ENCODE measurements at regions not wholly inside any gene's neighbourhood (a gene's known extent, or its start where the extent isn't known, plus 50 kb on each side); places are given as distances from the start of the nearest gene placed in this dataset.
A peak's percentile ranks its signal among the peaks of the same experiment; 100 is the strongest.

DNA sequence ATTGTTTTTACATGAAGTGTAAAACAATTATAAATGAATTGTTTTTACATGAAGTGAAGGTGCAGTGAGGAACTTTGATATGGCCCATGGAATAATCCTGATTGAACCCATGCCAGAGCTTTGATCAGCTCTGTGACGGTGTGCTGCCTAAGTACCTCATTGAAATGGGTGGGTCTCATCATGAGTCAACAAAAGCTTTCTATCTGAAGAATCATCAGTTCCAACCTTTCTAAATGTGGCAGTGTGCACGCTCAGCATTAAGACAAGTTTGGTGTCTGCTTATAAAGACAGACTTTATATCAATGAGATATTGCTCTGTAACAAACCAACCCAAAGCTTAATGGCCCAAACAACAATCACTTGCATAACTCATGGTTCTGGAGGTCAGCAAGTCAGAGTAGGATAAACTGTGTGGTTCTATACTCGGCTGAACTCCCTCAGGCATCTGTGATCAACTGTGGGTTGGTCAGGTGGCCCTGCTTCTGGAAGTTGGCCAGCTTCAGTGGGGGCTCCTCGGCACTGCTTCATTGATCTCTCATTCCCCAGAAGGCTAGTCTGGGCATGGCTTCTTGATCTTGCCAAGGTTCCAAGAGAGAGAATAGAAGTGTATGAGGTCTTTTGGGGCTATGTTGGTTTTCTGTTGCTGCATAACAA, 258.0 kb downstream of the LTN1 start:
- no peak overlapping the region for H3K27ac ChIP-seq (ENCODE audit: low read depth in 1 of 3, low read length in 2 of 3)
- no peaks in the 10 kb centered on the region for H3K27me3 ChIP-seq (ENCODE audit: control insufficient read depth in 3 of 3, insufficient read depth in 3 of 3, low read length in 3 of 3)
- H3K4me3 ChIP-seq (ENCODE audit: low read depth in 1 of 3, low read length in 3 of 3), result no peak overlapping the region
- no peaks in the 10 kb centered on the region for H3K4me1 ChIP-seq (ENCODE audit: control insufficient read depth in 3 of 3, insufficient read depth in 2 of 3, low read depth in 1 of 3, low read length in 2 of 3)
- DNase-seq (peak in 1 of 2 donors; percentile 63), FAIRE-seq (no peak)
- H3K36me3 ChIP-seq (ENCODE audit: control insufficient read depth in 3 of 3, insufficient read depth in 2 of 3, low read depth in 1 of 3, low read length in 3 of 3), result peaks cover 0 to 2% (median 0%) of the 10 kb centered on the region in 3 donors
- H3K9me3 ChIP-seq (ENCODE audit: control insufficient read depth in 2 of 2, insufficient read depth in 1 of 2, low read depth in 1 of 2, low read length in 1 of 2), result peaks cover 0 to 7% of the 10 kb centered on the region in 2 donors
- 18 to 63% (median 36%) methylated on average over 4 of the region's 4 CpGs for WGBS, 3 donors

DNA sequence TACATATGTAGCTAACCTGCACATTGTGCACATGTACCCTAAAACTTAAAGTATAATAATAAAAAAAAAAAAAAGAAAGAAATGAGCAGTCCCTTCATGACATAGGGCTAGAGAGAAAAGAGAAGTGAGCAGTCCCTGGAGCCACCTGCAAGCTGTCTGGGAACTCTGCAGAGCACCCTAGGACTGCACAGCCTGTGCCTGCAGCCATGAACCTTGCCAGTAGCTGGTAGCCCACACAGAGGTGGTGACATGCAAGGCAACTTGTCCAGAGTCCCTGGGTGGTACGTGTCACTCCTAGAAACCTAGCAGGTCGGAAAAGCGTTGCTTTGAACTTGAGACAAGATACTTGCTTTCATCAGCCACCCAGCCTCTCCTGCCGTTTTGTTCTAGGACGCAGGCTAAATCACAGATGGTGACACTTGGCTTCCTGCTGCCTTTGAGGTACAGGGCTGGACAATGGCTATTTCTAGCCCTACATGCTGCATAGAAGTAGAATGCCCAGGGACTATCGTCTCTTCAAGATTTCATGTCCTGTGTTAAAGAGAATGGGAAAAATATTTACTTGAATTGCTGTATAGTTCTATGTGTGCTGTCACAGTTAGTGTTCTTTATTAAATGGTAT, 260.9 kb downstream of the LTN1 start:
- no peak for FAIRE-seq
- Histone ChIP-seq H3K9me3 (ENCODE audit: control insufficient read depth in 2 of 2, insufficient read depth in 1 of 2, low read depth in 1 of 2, low read length in 1 of 2) (peaks cover 0 to 7% of the 10 kb centered on the region in 2 donors), H3K4me1 (ENCODE audit: control insufficient read depth in 3 of 3, insufficient read depth in 2 of 3, low read depth in 1 of 3, low read length in 2 of 3) (no peaks in the 10 kb centered on the region)

DNA sequence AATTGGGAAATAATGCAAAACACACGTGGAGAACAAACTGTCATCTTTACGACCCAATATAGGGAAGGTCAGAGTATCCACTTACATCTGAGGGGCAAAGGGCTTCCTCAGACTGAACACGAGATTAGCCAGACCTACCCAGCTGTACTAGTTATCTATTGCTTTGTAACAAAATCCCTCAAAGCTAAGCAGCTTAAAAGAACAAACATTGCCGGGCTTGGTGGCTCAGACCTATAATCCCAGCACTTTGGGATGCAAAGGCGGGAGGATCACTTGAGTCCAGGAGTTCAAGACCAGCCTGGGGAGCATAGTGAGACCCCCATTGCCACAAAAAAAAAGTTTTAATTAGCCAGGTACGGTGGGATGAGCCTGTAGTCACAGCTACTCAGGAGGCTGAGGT, 262.8 kb downstream of the LTN1 start:
- no peaks in the 10 kb centered on the region for H3K27me3 ChIP-seq (ENCODE audit: control insufficient read depth in 3 of 3, insufficient read depth in 3 of 3, low read length in 3 of 3)
- H3K9me3 ChIP-seq (ENCODE audit: control insufficient read depth in 2 of 2, insufficient read depth in 1 of 2, low read depth in 1 of 2, low read length in 1 of 2), result no peaks in the 10 kb centered on the region
- no peak for DNase-seq
- peaks cover 0 to 2% (median 0%) of the 10 kb centered on the region in 3 donors for H3K36me3 ChIP-seq (ENCODE audit: control insufficient read depth in 3 of 3, insufficient read depth in 2 of 3, low read depth in 1 of 3, low read length in 3 of 3)
- no peak overlapping the region for H3K4me3 ChIP-seq (ENCODE audit: low read depth in 1 of 3, low read length in 3 of 3)
- H3K4me1 ChIP-seq (ENCODE audit: control insufficient read depth in 3 of 3, insufficient read depth in 2 of 3, low read depth in 1 of 3, low read length in 2 of 3), result no peaks in the 10 kb centered on the region
- no peak overlapping the region for H3K27ac ChIP-seq (ENCODE audit: low read depth in 1 of 3, low read length in 2 of 3)
- FAIRE-seq, result no peak
- 56 to 79% (median 57%) methylated on average over 6 of the region's 6 CpGs for WGBS, 3 donors

More for the DNA sequence above, 260.9 kb downstream of the LTN1 start:
- Histone ChIP-seq H3K27ac (ENCODE audit: low read depth in 1 of 3, low read length in 2 of 3) (no peak overlapping the region), H3K36me3 (ENCODE audit: control insufficient read depth in 3 of 3, insufficient read depth in 2 of 3, low read depth in 1 of 3, low read length in 3 of 3) (peaks cover 0 to 2% (median 0%) of the 10 kb centered on the region in 3 donors), H3K27me3 (ENCODE audit: control insufficient read depth in 3 of 3, insufficient read depth in 3 of 3, low read length in 3 of 3) (no peaks in the 10 kb centered on the region), H3K4me3 (ENCODE audit: low read depth in 1 of 3, low read length in 3 of 3) (no peak overlapping the region)
- WGBS, 3 donors, result 78 to 88% (median 83%) methylated on average over 6 of the region's 6 CpGs
- no peak for DNase-seq

DNA sequence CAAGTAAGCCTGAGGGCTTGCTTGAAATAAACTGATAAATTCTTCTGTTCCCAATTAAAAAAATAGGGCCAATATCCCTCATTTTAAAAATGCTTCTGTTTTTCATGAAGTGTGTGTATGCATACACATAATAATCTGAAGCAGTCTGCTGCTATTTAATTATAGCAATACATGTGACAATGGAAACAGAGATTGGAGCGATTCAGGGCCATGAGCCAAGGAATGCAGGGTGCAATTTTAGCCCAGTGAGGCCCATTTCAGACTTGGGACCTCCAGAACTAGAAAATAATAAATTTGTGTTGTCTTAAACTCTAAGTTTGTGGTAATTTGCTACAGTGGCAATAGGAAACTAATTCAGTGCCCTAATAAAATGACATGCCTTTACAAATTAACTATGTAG, 264.9 kb downstream of the LTN1 start:
- Histone ChIP-seq H3K4me1 (ENCODE audit: control insufficient read depth in 3 of 3, insufficient read depth in 2 of 3, low read depth in 1 of 3, low read length in 2 of 3) (no peaks in the 10 kb centered on the region), H3K27me3 (ENCODE audit: control insufficient read depth in 3 of 3, insufficient read depth in 3 of 3, low read length in 3 of 3) (no peaks in the 10 kb centered on the region), H3K4me3 (ENCODE audit: low read depth in 1 of 3, low read length in 3 of 3) (no peak overlapping the region), H3K36me3 (ENCODE audit: control insufficient read depth in 3 of 3, insufficient read depth in 2 of 3, low read depth in 1 of 3, low read length in 3 of 3) (peaks cover 0 to 2% (median 0%) of the 10 kb centered on the region in 3 donors), H3K27ac (ENCODE audit: low read depth in 1 of 3, low read length in 2 of 3) (no peak overlapping the region), H3K9me3 (ENCODE audit: control insufficient read depth in 2 of 2, insufficient read depth in 1 of 2, low read depth in 1 of 2, low read length in 1 of 2) (no peaks in the 10 kb centered on the region)
- no peak for DNase-seq
- WGBS, 3 donors, result 68 to 79% (median 71%) methylated on average over 1 of the region's 1 CpG
- FAIRE-seq, result no peak

DNA sequence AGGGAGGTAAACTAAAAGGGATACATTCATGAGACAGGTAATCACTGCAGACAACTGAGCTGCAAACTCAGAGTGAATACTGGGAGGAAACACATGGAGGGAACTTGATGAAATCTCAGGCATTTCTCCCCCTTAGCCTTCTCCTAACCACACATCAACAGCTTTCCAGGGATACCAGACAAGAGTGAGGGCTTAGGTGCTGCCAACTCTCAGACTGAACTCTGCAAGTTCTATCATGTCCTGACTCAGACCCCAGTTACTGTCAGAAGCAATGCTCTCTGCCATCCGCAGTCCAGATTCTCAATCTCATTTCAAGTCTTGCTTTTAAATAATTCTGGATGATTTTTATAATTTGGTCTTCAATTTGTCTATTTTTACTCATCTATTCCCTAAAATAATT, 267.3 kb downstream of the LTN1 start:
- H3K4me1 ChIP-seq (ENCODE audit: control insufficient read depth in 3 of 3, insufficient read depth in 2 of 3, low read depth in 1 of 3, low read length in 2 of 3), result no peaks in the 10 kb centered on the region
- no peak overlapping the region for H3K4me3 ChIP-seq (ENCODE audit: low read depth in 1 of 3, low read length in 3 of 3)
- 94 to 97% (median 97%) methylated on average over 1 of the region's 1 CpG for WGBS, 3 donors
- H3K27me3 ChIP-seq (ENCODE audit: control insufficient read depth in 3 of 3, insufficient read depth in 3 of 3, low read length in 3 of 3), result no peaks in the 10 kb centered on the region
- no peak for DNase-seq
- no peaks in the 10 kb centered on the region for H3K9me3 ChIP-seq (ENCODE audit: control insufficient read depth in 2 of 2, insufficient read depth in 1 of 2, low read depth in 1 of 2, low read length in 1 of 2)
- H3K36me3 ChIP-seq (ENCODE audit: control insufficient read depth in 3 of 3, insufficient read depth in 2 of 3, low read depth in 1 of 3, low read length in 3 of 3), result peaks cover 0 to 2% (median 0%) of the 10 kb centered on the region in 3 donors
- no peak overlapping the region for H3K27ac ChIP-seq (ENCODE audit: low read depth in 1 of 3, low read length in 2 of 3)
- FAIRE-seq, result no peak

DNA sequence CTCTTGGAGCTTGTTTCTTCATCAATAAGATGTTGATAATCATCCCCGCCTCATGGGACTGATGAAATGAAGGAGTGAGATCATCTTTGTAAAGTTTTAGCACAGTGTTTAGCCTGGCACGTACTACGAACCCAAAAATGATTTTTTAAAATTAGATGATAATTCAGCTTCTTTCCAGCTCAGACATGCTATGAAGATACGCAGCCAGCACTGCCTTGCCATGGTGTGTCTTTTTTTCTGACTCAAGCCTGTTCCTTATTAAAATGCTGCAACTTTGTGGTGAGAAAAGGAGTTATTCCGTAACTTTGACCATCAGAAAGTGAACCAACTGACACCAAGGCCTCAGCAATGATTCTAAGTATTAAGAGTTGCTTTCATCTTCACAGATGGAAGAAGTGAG, 269.0 kb downstream of the LTN1 start:
- Histone ChIP-seq H3K36me3 (ENCODE audit: control insufficient read depth in 3 of 3, insufficient read depth in 2 of 3, low read depth in 1 of 3, low read length in 3 of 3) (no peaks in the 10 kb centered on the region), H3K27me3 (ENCODE audit: control insufficient read depth in 3 of 3, insufficient read depth in 3 of 3, low read length in 3 of 3) (no peaks in the 10 kb centered on the region), H3K27ac (ENCODE audit: low read depth in 1 of 3, low read length in 2 of 3) (no peak overlapping the region), H3K4me3 (ENCODE audit: low read depth in 1 of 3, low read length in 3 of 3) (no peak overlapping the region), H3K9me3 (ENCODE audit: control insufficient read depth in 2 of 2, insufficient read depth in 1 of 2, low read depth in 1 of 2, low read length in 1 of 2) (no peaks in the 10 kb centered on the region), H3K4me1 (ENCODE audit: control insufficient read depth in 3 of 3, insufficient read depth in 2 of 3, low read depth in 1 of 3, low read length in 2 of 3) (no peaks in the 10 kb centered on the region)
- DNase-seq (no peak), FAIRE-seq (no peak)
- 84 to 93% (median 91%) methylated on average over 5 of the region's 5 CpGs for WGBS, 3 donors

DNA sequence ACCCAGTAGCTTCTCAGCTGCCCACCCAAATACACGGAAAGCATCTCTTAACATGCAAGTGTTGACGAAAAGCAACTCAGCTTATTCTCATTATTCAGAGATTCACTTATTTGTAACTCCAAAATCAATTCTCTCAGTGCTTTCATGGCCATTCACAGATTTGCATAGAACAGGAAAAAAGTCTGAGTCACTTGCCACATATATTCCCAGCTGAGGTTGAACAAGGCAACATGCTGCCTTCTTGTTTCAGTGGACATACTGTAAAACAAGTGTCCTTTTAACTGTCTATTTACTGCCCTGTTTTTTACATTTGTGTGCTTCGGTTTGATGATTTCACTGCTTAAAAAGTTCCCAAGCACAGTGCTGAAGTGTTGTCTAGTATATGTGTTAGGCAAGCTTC, 273.0 kb downstream of the LTN1 start:
- H3K4me1 ChIP-seq (ENCODE audit: control insufficient read depth in 3 of 3, insufficient read depth in 2 of 3, low read depth in 1 of 3, low read length in 2 of 3), result no peaks in the 10 kb centered on the region
- DNase-seq, result no peak
- H3K4me3 ChIP-seq (ENCODE audit: low read depth in 1 of 3, low read length in 3 of 3), result no peak overlapping the region
- no peak for FAIRE-seq
- H3K36me3 ChIP-seq (ENCODE audit: control insufficient read depth in 3 of 3, insufficient read depth in 2 of 3, low read depth in 1 of 3, low read length in 3 of 3), result no peaks in the 10 kb centered on the region
- WGBS, 3 donors, result 88 to 93% (median 91%) methylated on average over 3 of the region's 3 CpGs
- no peaks in the 10 kb centered on the region for H3K27me3 ChIP-seq (ENCODE audit: control insufficient read depth in 3 of 3, insufficient read depth in 3 of 3, low read length in 3 of 3)
- no peak overlapping the region for H3K27ac ChIP-seq (ENCODE audit: low read depth in 1 of 3, low read length in 2 of 3)
- H3K9me3 ChIP-seq (ENCODE audit: control insufficient read depth in 2 of 2, insufficient read depth in 1 of 2, low read depth in 1 of 2, low read length in 1 of 2), result no peaks in the 10 kb centered on the region

DNA sequence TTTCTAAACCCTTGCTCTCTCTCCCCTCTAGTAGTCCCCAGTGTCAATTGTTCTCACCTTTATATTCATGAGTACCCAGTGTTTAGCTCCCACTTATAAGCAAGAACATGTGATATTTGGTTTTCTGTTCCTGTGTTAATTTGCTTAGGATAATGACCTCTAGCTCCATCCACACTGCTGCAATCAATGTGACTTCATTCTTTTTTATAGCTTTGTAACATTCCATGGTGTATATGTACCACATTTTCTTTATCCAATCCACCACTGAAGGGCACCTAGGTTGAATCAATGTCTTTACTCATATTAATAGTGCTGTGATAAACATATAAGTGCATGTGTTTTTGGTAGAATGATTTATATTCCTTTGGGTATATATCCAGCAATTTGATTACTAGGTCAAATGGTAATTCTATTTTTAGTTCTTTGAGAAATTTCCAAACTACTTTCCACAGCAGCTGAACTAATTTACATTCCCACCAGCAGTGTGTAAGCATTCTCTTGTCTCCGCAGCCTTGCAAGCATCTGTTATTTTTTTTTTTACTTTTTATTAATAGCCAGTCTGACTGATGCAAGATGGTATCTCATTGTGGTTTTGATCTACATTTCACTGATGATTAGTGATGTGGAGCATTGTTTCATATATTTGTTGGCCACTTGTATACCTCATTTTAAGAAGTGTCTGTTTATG, 277.8 kb downstream of the LTN1 start:
- 60 to 86% (median 84%) methylated on average over 1 of the region's 1 CpG for WGBS, 3 donors

More for the DNA sequence above, 277.8 kb downstream of the LTN1 start:
- DNase-seq, result no peak
- no peaks in the 10 kb centered on the region for H3K4me1 ChIP-seq (ENCODE audit: control insufficient read depth in 3 of 3, insufficient read depth in 2 of 3, low read depth in 1 of 3, low read length in 2 of 3)
- no peak overlapping the region for H3K27ac ChIP-seq (ENCODE audit: low read depth in 1 of 3, low read length in 2 of 3)
- no peaks in the 10 kb centered on the region for H3K36me3 ChIP-seq (ENCODE audit: control insufficient read depth in 3 of 3, insufficient read depth in 2 of 3, low read depth in 1 of 3, low read length in 3 of 3)
- no peaks in the 10 kb centered on the region for H3K9me3 ChIP-seq (ENCODE audit: control insufficient read depth in 2 of 2, insufficient read depth in 1 of 2, low read depth in 1 of 2, low read length in 1 of 2)
- no peak overlapping the region for H3K4me3 ChIP-seq (ENCODE audit: low read depth in 1 of 3, low read length in 3 of 3)
- no peak for FAIRE-seq
- H3K27me3 ChIP-seq (ENCODE audit: control insufficient read depth in 3 of 3, insufficient read depth in 3 of 3, low read length in 3 of 3), result no peaks in the 10 kb centered on the region
